ENCODE measurements at regions not wholly inside any gene's neighbourhood (a gene's known extent, or its start where the extent isn't known, plus 50 kb on each side); places are given as distances from the start of the nearest gene placed in this dataset.

GRCh38 chr1:88541596-88541995 lies 142.5 kb upstream of the PKN2 start:
- no peak for TF ChIP-seq EZH2 (IDR thresholded peaks at IDR 0.05; ENCODE audit: insufficient read depth, low read length)
- TF ChIP-seq, protein P1, sequence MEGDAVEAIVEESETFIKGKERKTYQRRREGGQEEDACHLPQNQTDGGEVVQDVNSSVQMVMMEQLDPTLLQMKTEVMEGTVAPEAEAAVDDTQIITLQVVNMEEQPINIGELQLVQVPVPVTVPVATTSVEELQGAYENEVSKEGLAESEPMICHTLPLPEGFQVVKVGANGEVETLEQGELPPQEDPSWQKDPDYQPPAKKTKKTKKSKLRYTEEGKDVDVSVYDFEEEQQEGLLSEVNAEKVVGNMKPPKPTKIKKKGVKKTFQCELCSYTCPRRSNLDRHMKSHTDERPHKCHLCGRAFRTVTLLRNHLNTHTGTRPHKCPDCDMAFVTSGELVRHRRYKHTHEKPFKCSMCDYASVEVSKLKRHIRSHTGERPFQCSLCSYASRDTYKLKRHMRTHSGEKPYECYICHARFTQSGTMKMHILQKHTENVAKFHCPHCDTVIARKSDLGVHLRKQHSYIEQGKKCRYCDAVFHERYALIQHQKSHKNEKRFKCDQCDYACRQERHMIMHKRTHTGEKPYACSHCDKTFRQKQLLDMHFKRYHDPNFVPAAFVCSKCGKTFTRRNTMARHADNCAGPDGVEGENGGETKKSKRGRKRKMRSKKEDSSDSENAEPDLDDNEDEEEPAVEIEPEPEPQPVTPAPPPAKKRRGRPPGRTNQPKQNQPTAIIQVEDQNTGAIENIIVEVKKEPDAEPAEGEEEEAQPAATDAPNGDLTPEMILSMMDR (IDR thresholded peaks at IDR 0.05; ENCODE audit: insufficient read depth, low read depth, low read length): no peak
- DNase-seq (ENCODE audit: low read depth) (no peak), FAIRE-seq (no peak)
- Histone ChIP-seq H3K4me2 (ENCODE audit: low read length) (no peak overlapping the region), H3K79me2 (ENCODE audit: insufficient read depth, low read length) (no peaks in the 10 kb centered on the region), H3K4me1 (ENCODE audit: insufficient read depth, low read length) (no peaks in the 10 kb centered on the region), H3K27ac (ENCODE audit: low read depth, low read length) (no peak overlapping the region), H4K20me1 (ENCODE audit: insufficient read depth, low read length) (no peaks in the 10 kb centered on the region), H3K36me3 (ENCODE audit: insufficient read depth, low read length) (no peaks in the 10 kb centered on the region), H3K4me3 (ENCODE audit: insufficient read depth, low read depth, low read length) (no peak overlapping the region), H3K9ac (ENCODE audit: low read length) (no peak overlapping the region), H3K27me3 (ENCODE audit: insufficient read depth, low read length) (no peaks in the 10 kb centered on the region), H2AFZ (ENCODE audit: low read depth, low read length) (no peak overlapping the region), H3K9me3 (ENCODE audit: insufficient read depth, low read depth, low read length) (no peaks in the 10 kb centered on the region)
- H3K27ac Mint-ChIP-seq (ENCODE audit: unreplicated experiment): no peak overlapping the region
- H3K36me3 Mint-ChIP-seq (ENCODE audit: low read depth, unreplicated experiment): no peaks in the 10 kb centered on the region
- H3K4me3 Mint-ChIP-seq (ENCODE audit: unreplicated experiment): no peak overlapping the region
- no peaks in the 10 kb centered on the region for H3K4me1 Mint-ChIP-seq (ENCODE audit: low read depth, unreplicated experiment)
- peaks cover 3% of the 10 kb centered on the region for H3K9me3 Mint-ChIP-seq (ENCODE audit: unreplicated experiment)
- H3K27me3 Mint-ChIP-seq (ENCODE audit: low read depth, unreplicated experiment): no peaks in the 10 kb centered on the region

DNA sequence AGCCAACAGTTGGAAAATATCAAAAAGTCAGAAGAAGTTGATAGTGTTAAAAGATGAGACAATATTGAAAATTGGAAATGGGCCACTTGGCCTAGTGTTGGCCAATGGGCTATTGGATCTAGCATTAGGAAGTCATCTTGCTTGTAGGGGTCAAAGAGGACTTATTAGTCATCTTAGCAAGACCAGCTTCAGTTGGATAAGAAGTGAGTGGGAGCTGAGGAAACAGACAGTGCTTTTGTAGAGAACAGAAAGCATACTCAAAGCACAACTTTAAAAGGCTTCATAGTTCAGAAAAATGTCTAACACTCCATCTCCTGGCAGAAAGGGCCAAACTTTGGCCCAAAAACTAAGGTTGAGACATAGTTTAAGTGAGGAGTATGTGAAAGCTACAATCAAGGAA lies 139.9 kb upstream of the PKN2 start:
- H3K9me3 Mint-ChIP-seq (ENCODE audit: unreplicated experiment): peaks cover 3% of the 10 kb centered on the region
- no peak for FAIRE-seq
- DNase-seq (ENCODE audit: low read depth): no peak

GRCh38 chr1:88549536-88549935 lies 134.5 kb upstream of the PKN2 start:
- Mint-ChIP-seq H3K36me3 (ENCODE audit: low read depth, unreplicated experiment) (no peaks in the 10 kb centered on the region), H3K4me1 (ENCODE audit: low read depth, unreplicated experiment) (no peaks in the 10 kb centered on the region), H3K27me3 (ENCODE audit: low read depth, unreplicated experiment) (no peaks in the 10 kb centered on the region), H3K4me3 (ENCODE audit: unreplicated experiment) (no peak overlapping the region), H3K27ac (ENCODE audit: unreplicated experiment) (no peak overlapping the region), H3K9me3 (ENCODE audit: unreplicated experiment) (no peaks in the 10 kb centered on the region)
- Histone ChIP-seq H3K4me2 (ENCODE audit: low read length) (no peak overlapping the region), H3K9ac (ENCODE audit: low read length) (no peak overlapping the region), H3K79me2 (ENCODE audit: insufficient read depth, low read length) (no peaks in the 10 kb centered on the region), H2AFZ (ENCODE audit: low read depth, low read length) (no peak overlapping the region), H3K4me3 (ENCODE audit: insufficient read depth, low read depth, low read length) (no peak overlapping the region), H3K4me1 (ENCODE audit: insufficient read depth, low read length) (no peaks in the 10 kb centered on the region), H3K36me3 (ENCODE audit: insufficient read depth, low read length) (no peaks in the 10 kb centered on the region), H4K20me1 (ENCODE audit: insufficient read depth, low read length) (no peaks in the 10 kb centered on the region), H3K9me3 (ENCODE audit: insufficient read depth, low read depth, low read length) (no peaks in the 10 kb centered on the region), H3K27me3 (ENCODE audit: insufficient read depth, low read length) (no peaks in the 10 kb centered on the region), H3K27ac (ENCODE audit: low read depth, low read length) (no peak overlapping the region)
- no peak for DNase-seq (ENCODE audit: low read depth)
- TF ChIP-seq, protein P1 (IDR thresholded peaks at IDR 0.05; ENCODE audit: insufficient read depth, low read depth, low read length): peak; percentile 27
- no peak for TF ChIP-seq EZH2 (IDR thresholded peaks at IDR 0.05; ENCODE audit: insufficient read depth, low read length)
- FAIRE-seq: no peak

More for the DNA sequence above, 139.9 kb upstream of the PKN2 start:
- H3K36me3 ChIP-seq (ENCODE audit: insufficient read depth, low read length): no peaks in the 10 kb centered on the region
- Mint-ChIP-seq H3K36me3 (ENCODE audit: low read depth, unreplicated experiment) (no peaks in the 10 kb centered on the region), H3K27ac (ENCODE audit: unreplicated experiment) (no peak overlapping the region), H3K27me3 (ENCODE audit: low read depth, unreplicated experiment) (no peaks in the 10 kb centered on the region), H3K4me1 (ENCODE audit: low read depth, unreplicated experiment) (no peaks in the 10 kb centered on the region), H3K4me3 (ENCODE audit: unreplicated experiment) (no peak overlapping the region)
- no peaks in the 10 kb centered on the region for H3K79me2 ChIP-seq (ENCODE audit: insufficient read depth, low read length)
- H3K9me3 ChIP-seq (ENCODE audit: insufficient read depth, low read depth, low read length): no peaks in the 10 kb centered on the region
- no peak overlapping the region for H3K4me3 ChIP-seq (ENCODE audit: insufficient read depth, low read depth, low read length)
- H3K27ac ChIP-seq (ENCODE audit: low read depth, low read length): no peak overlapping the region
- H2AFZ ChIP-seq (ENCODE audit: low read depth, low read length): no peak overlapping the region
- H3K27me3 ChIP-seq (ENCODE audit: insufficient read depth, low read length): no peaks in the 10 kb centered on the region
- TF ChIP-seq EZH2 (IDR thresholded peaks at IDR 0.05; ENCODE audit: insufficient read depth, low read length): no peak
- TF ChIP-seq, protein P1 (IDR thresholded peaks at IDR 0.05; ENCODE audit: insufficient read depth, low read depth, low read length): no peak
- no peak overlapping the region for H3K4me2 ChIP-seq (ENCODE audit: low read length)
- no peaks in the 10 kb centered on the region for H3K4me1 ChIP-seq (ENCODE audit: insufficient read depth, low read length)
- no peak overlapping the region for H3K9ac ChIP-seq (ENCODE audit: low read length)
- no peaks in the 10 kb centered on the region for H4K20me1 ChIP-seq (ENCODE audit: insufficient read depth, low read length)
